HEK293T (cell line): ENCODE measurements at regions not wholly inside any gene's neighbourhood (a gene's known extent, or its start where the extent isn't known, plus 50 kb on each side); places are given as distances from the start of the nearest gene placed in this dataset.

ENCODE experiments used
- CTCF ChIA-PET: fragments of 350-600 bp; formaldehyde crosslinking; extraction: SDS; loops from one replicate; lab custom pipeline; 2021; ENCODE audit warnings: antibody characterized with exemption, inconsistent platforms; lab: Yijun Ruan, JAX
- POLR2A ChIA-PET: fragments of 350-600 bp; formaldehyde crosslinking; extraction: SDS; loops from one replicate; lab custom pipeline; 2020; ENCODE audit warnings: antibody characterized with exemption, inconsistent platforms; lab: Yijun Ruan, JAX
- DNase-seq: peaks from one replicate; pipeline ENCODE4 v3.0.0; 2012; ENCODE audit warnings: mixed read lengths; ENCODE audit errors: extremely low spot score
- ARNT ChIP-seq: fragments of 450-650 bp; IDR thresholded peaks from 2 replicates; pipeline ENCODE4 v1.6.1; 2017; ENCODE audit warnings: mild to moderate bottlenecking
- BHLHE40 ChIP-seq: fragments of 450-650 bp; IDR thresholded peaks from 2 replicates; pipeline ENCODE4 v1.6.1; 2016; ENCODE audit warnings: mild to moderate bottlenecking, moderate library complexity, borderline replicate concordance
- CTBP1 ChIP-seq: fragments of 450-650 bp; IDR thresholded peaks from 2 replicates; pipeline ENCODE4 v1.6.1; 2016; ENCODE audit warnings: borderline replicate concordance
- ELF4 ChIP-seq: fragments of 450-650 bp; IDR thresholded peaks from 2 replicates; pipeline ENCODE4 v1.6.1; 2017; ENCODE audit warnings: antibody characterized with exemption
- FOXA1 ChIP-seq: fragments of 450-650 bp; IDR thresholded peaks from 2 replicates; pipeline ENCODE4 v1.6.1; 2016; ENCODE audit warnings: mild to moderate bottlenecking
- FOXK2 ChIP-seq: fragments of 450-650 bp; IDR thresholded peaks from 2 replicates; pipeline ENCODE4 v1.6.1; 2016; ENCODE audit warnings: mild to moderate bottlenecking
- FOXM1 ChIP-seq: fragments of 450-650 bp; IDR thresholded peaks from 2 replicates; pipeline ENCODE4 v1.6.1; 2017; ENCODE audit warnings: mild to moderate bottlenecking, borderline replicate concordance
- HDGF ChIP-seq: fragments of 450-650 bp; IDR thresholded peaks from 2 replicates; pipeline ENCODE4 v1.6.1; 2017; ENCODE audit warnings: antibody characterized with exemption, borderline replicate concordance
- L3MBTL2 ChIP-seq: fragments of 450-650 bp; conservative IDR thresholded peaks from 2 replicates; pipeline ENCODE4 v1.6.1; 2016; ENCODE audit warnings: mild to moderate bottlenecking
- LEF1 ChIP-seq: fragments of 450-650 bp; IDR thresholded peaks from 2 replicates; pipeline ENCODE4 v1.6.1; 2017; ENCODE audit warnings: mild to moderate bottlenecking, borderline replicate concordance
- NFRKB ChIP-seq: fragments of 450-650 bp; IDR thresholded peaks from 2 replicates; pipeline ENCODE4 v1.6.1; 2016; ENCODE audit warnings: mild to moderate bottlenecking, moderate library complexity
- PKNOX1 ChIP-seq: fragments of 450-650 bp; IDR thresholded peaks from 2 replicates; pipeline ENCODE4 v1.6.1; 2016
- SP1 ChIP-seq: fragments of 450-650 bp; IDR thresholded peaks from 2 replicates; pipeline ENCODE4 v1.6.1; 2017
- SUZ12 ChIP-seq: fragments of 450-650 bp; IDR thresholded peaks from 2 replicates; pipeline ENCODE4 v1.6.1; 2016; ENCODE audit warnings: mild to moderate bottlenecking
- TARDBP ChIP-seq: fragments of 450-650 bp; IDR thresholded peaks from 2 replicates; pipeline ENCODE4 v1.6.1; 2016
- ZNF384 ChIP-seq: fragments of 450-650 bp; IDR thresholded peaks from 2 replicates; pipeline ENCODE4 v1.6.1; 2016

- DNase-seq: no peak
- CTCF ChIA-PET: interaction anchor here (0.6 to 1.0 kb wide), 4 partner anchors 41 to 435 kb away, joined by 3 read pairs; no protein-coding TSS in a partner anchor
- POLR2A ChIA-PET: interaction anchor here (1.0 kb wide), 1 partner anchor 303 kb away, joined by 3 read pairs; the partner anchor contains the start of gene ENC1
- no peak for TF ChIP-seq HDGF
- no peak for TF ChIP-seq L3MBTL2
- TF ChIP-seq ZNF384: no peak
- no peak for TF ChIP-seq ELF4
- no peak for TF ChIP-seq FOXA1
- TF ChIP-seq FOXK2: no peak
- no peak for TF ChIP-seq SUZ12
- TF ChIP-seq ARNT: no peak
These were observed 303.1 kb downstream of the ENC1 start for GRCh38 chr5:74337254-74337983.

GRCh38 chr5:74336297-74336696, 304.2 kb downstream of the ENC1 start:
- DNase-seq: no peak
- no peak for TF ChIP-seq ARNT
- TF ChIP-seq BHLHE40: no peak
- no peak for TF ChIP-seq NFRKB
- no peak for TF ChIP-seq PKNOX1
- no peak for TF ChIP-seq CTBP1
- CTCF ChIA-PET: interaction anchor here (1.1 kb wide), 1 partner anchor 124 kb away, joined by 3 read pairs; no protein-coding TSS in a partner anchor
- POLR2A ChIA-PET: no interaction called here

GRCh38 chr5:74334762-74335384, 305.7 kb downstream of the ENC1 start:
- DNase-seq: no peak

GRCh38 chr5:74334062-74334761, 306.3 kb downstream of the ENC1 start:
- ChIA-PET POLR2A (no interaction called here), CTCF (interaction anchor here (0.6 kb wide), 1 partner anchor 1009 kb away, joined by 7 read pairs; no protein-coding TSS in a partner anchor)
- TF ChIP-seq FOXA1 (no peak), SP1 (no peak), NFRKB (no peak), FOXM1 (no peak), FOXK2 (no peak), PKNOX1 (no peak), ELF4 (no peak)
- DNase-seq: no peak

More at GRCh38 chr5:74334762-74335384, 305.7 kb downstream of the ENC1 start:
- ChIA-PET CTCF (interaction anchor here (0.6 kb wide), 1 partner anchor 1009 kb away, joined by 7 read pairs; no protein-coding TSS in a partner anchor), POLR2A (interaction anchor here (0.7 kb wide), 1 partner anchor 305 kb away, joined by 3 read pairs; no protein-coding TSS in a partner anchor)
- no peak for TF ChIP-seq SP1
- no peak for TF ChIP-seq ARNT
- TF ChIP-seq L3MBTL2: no peak
- TF ChIP-seq PKNOX1: peak; percentile 50
- TF ChIP-seq BHLHE40: no peak
- no peak for TF ChIP-seq ELF4
- TF ChIP-seq HDGF: no peak
- no peak for TF ChIP-seq FOXM1
- TF ChIP-seq SUZ12: no peak

- DNase-seq: no peak
- ChIA-PET CTCF (no interaction called here), POLR2A (no interaction called here)
- TF ChIP-seq ZNF384: no peak
- TF ChIP-seq TARDBP: no peak
- TF ChIP-seq SUZ12: no peak
- no peak for TF ChIP-seq ELF4
- TF ChIP-seq PKNOX1: no peak
- TF ChIP-seq FOXA1: no peak
- TF ChIP-seq HDGF: no peak
- no peak for TF ChIP-seq BHLHE40
- no peak for TF ChIP-seq CTBP1
- TF ChIP-seq NFRKB: no peak
- TF ChIP-seq LEF1: no peak
These were observed 307.1 kb downstream of the ENC1 start for GRCh38 chr5:74333430-74333829.

GRCh38 chr5:74332682-74333081, 307.8 kb downstream of the ENC1 start:
- CTCF ChIA-PET: no interaction called here
- TF ChIP-seq CTBP1: no peak
- TF ChIP-seq SUZ12: no peak
- TF ChIP-seq FOXM1: no peak
- TF ChIP-seq NFRKB: no peak
- no peak for TF ChIP-seq BHLHE40
- no peak for TF ChIP-seq ZNF384
- TF ChIP-seq HDGF: no peak
- TF ChIP-seq ELF4: no peak
- POLR2A ChIA-PET: no interaction called here
- no peak for DNase-seq
